ENCODE measurements at regions not wholly inside any gene's neighbourhood (a gene's known extent, or its start where the extent isn't known, plus 50 kb on each side); places are given as distances from the start of the nearest gene placed in this dataset.

DNA sequence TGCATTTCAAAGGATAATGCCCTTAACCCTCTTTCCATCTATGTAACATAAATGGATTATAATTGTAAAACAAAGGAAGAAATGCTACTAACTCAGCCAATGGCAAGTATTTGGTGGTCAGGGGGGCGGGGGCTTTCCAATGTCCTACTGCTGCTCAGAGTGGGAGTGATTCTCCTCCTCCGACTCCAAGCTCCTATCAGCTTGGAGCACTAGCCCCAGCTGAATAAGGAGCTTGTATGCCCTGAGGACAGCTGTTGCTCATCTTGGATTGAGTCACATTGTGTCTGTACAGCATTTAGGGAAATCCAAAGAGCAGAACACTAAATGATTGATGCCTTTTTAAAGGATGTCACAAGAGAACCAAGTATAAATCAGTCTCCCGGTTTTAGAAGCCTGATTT, 105.6 kb upstream of the ZNF521 start:
- no peak for FAIRE-seq
- Histone ChIP-seq H3K79me2 (ENCODE audit: control insufficient read depth, insufficient read depth, low read length) (no peaks in the 10 kb centered on the region), H3K9me1 (replicated peaks; ENCODE audit: control insufficient read depth, extremely low read depth, insufficient read depth, low read length) (no peaks in the 10 kb centered on the region), H2AFZ (ENCODE audit: low read depth, low read length) (no peak overlapping the region), H3K4me1 (ENCODE audit: control insufficient read depth, extremely low read depth, insufficient read depth, low read length) (no peaks in the 10 kb centered on the region), H3K36me3 (ENCODE audit: control insufficient read depth in 2 of 2, extremely low read depth in 1 of 2, insufficient read depth in 2 of 2, low read length in 2 of 2) (no peaks in the 10 kb centered on the region), H3K27me3 (ENCODE audit: control insufficient read depth in 2 of 2, insufficient read depth in 2 of 2, low read length in 2 of 2) (peaks cover 6 to 14% of the 10 kb centered on the region in 2 experiments), H4K20me1 (replicated peaks; ENCODE audit: control insufficient read depth, extremely low read depth, insufficient read depth, low read length) (no peaks in the 10 kb centered on the region), H3K27ac (ENCODE audit: insufficient read depth, low read depth, low read length) (no peak overlapping the region), H3K4me3 (replicated peaks in 1 of 3; ENCODE audit: insufficient read depth in 1 of 3, low read depth in 1 of 3, low read length in 3 of 3) (no peak overlapping the region), H3K9me3 (replicated peaks; ENCODE audit: control insufficient read depth, insufficient read depth, low read length) (no peaks in the 10 kb centered on the region), H3K9ac (replicated peaks; ENCODE audit: extremely low read depth, insufficient read depth, low read length) (no peak overlapping the region), H3K4me2 (ENCODE audit: insufficient read depth, low read length) (no peak overlapping the region)
- ChIA-PET POLR2A (no interaction called here), CTCF (no interaction called here)
- DNase-seq (ENCODE audit: low read depth, low spot score), result no peak
- dilution Hi-C loops (cut with MboI; ENCODE audit: extremely low pct_ligation_motif_present, low sequenced_read_pairs) (no loop called here), intact Hi-C loops (cut with micrococcal nuclease) (no loop called here)
- no peak for TF ChIP-seq GATA2 (IDR thresholded peaks at IDR 0.05; ENCODE audit: insufficient read depth, insufficient read length, low read depth, low read length)
- no peak for TF ChIP-seq POLR2A (IDR thresholded peaks at IDR 0.05; ENCODE audit: low read depth, low read length)
- TF ChIP-seq EZH2 (IDR thresholded peaks at IDR 0.05; ENCODE audit: borderline replicate concordance, low read depth, low read length, severe bottlenecking), result no peak
- no peak for TF ChIP-seq FOS (IDR thresholded peaks at IDR 0.05; ENCODE audit: borderline replicate concordance, insufficient read depth, low read length)
- no peak for TF ChIP-seq POLR2AphosphoS5 (IDR thresholded peaks at IDR 0.05; ENCODE audit: insufficient read depth, low read depth, low read length)
- no peak for TF ChIP-seq MYC (IDR thresholded peaks at IDR 0.05; ENCODE audit: low read depth, low read length)
- TF ChIP-seq JUN (IDR thresholded peaks at IDR 0.05; ENCODE audit: borderline replicate concordance, insufficient read depth, insufficient read length, low read depth), result no peak
- TF ChIP-seq MAX (IDR thresholded peaks at IDR 0.05; ENCODE audit: insufficient read depth, insufficient read length), result no peak
- TF ChIP-seq CTCF (IDR thresholded peaks at IDR 0.05; ENCODE audit: extremely low read depth in 1 of 2, insufficient read depth in 1 of 2, low read depth in 1 of 2, low read length in 2 of 2), result no peak
- BruUV-seq (replicated peaks), result no TSS peak
